22Rv1 (cell line): ENCODE measurements at regions not wholly inside any gene's neighbourhood (a gene's known extent, or its start where the extent isn't known, plus 50 kb on each side); places are given as distances from the start of the nearest gene placed in this dataset.

Experiments
- CTCF ChIP-seq: fragments of 450-650 bp; IDR thresholded peaks from 2 replicates; pipeline ENCODE4 v1.5.1; 2017; ENCODE audit warnings: mild to moderate bottlenecking
- ZFX ChIP-seq: fragments of 450-650 bp; IDR thresholded peaks from 2 replicates; pipeline ENCODE4 v1.6.1; 2017; ENCODE audit warnings: antibody characterized with exemption, borderline replicate concordance

GRCh38 chr4:63983224-63983623 lies 426.0 kb downstream of the TECRL start:
- no peak for TF ChIP-seq CTCF
- no peak for TF ChIP-seq ZFX
